Right lobe of liver (tissue), 6 donors: ENCODE measurements at regions not wholly inside any gene's neighbourhood (a gene's known extent, or its start where the extent isn't known, plus 50 kb on each side); places are given as distances from the start of the nearest gene placed in this dataset.

Experiments used
- ATAC-seq, 4 donors: fragments of 200-7000 bp; cut with Tn5 transposase; one replicate each; pipeline ENCODE4 v1.9.1; 2020; ENCODE audit warnings: mild to moderate bottlenecking in 4 of 4, moderate library complexity in 4 of 4
- DNase-seq, 3 donors: peaks; one replicate each; pipeline ENCODE4 v3.0.0-alpha.2; 2020
- H3K27ac ChIP-seq, 3 donors: fragments of 200-600 bp; one replicate each; pipeline ENCODE4 v1.8.0; 2022
- H3K27me3 ChIP-seq, 2 donors: fragments of 200-600 bp; one replicate each; pipeline ENCODE4 v1.8.0; 2022
- H3K36me3 ChIP-seq, 4 donors: fragments of 200-600 bp; sonication (generic) in 1 of 4; one replicate each; pipeline versions ENCODE4 v1.5.1 to v1.8.0; 2017 to 2022; ENCODE audit warnings: control low read depth in 1 of 4
- H3K4me1 ChIP-seq, 4 donors: fragments of 200-600 bp; sonication (generic) in 1 of 4; one replicate each; pipeline versions ENCODE4 v1.5.1 to v1.8.0; 2017 to 2022; ENCODE audit warnings: control low read depth in 1 of 4
- H3K4me3 ChIP-seq, 3 donors: fragments of 200-600 bp; one replicate each; pipeline ENCODE4 v1.8.0; 2022
- H3K9me3 ChIP-seq, 4 donors: fragments of 200-600 bp; sonication (generic) in 1 of 4; one replicate each; pipeline versions ENCODE4 v1.5.1 to v1.8.0; 2017 to 2022; ENCODE audit warnings: control low read depth in 1 of 4
- POLR2A ChIP-seq: fragments of 450-650 bp; IDR thresholded peaks from one replicate; pipeline ENCODE4 v1.6.1; 2017; ENCODE audit warnings: antibody characterized with exemption, mild to moderate bottlenecking
- WGBS: methylation state at CpG from one replicate; pipeline ENCODE4 v1.1.6; 2018; ENCODE audit warnings: low coverage, low lambda C conversion rate; ENCODE audit not compliant: insufficient coverage; ENCODE audit errors: missing lambda C conversion rate; 5-methylcytosine and 5-hydroxymethylcytosine counted together
- intact Hi-C, 2 donors: fragments of 100-400 bp; cut with DNase I; formaldehyde crosslinking; loops; one replicate each; pipeline versions ENCODE4 v1.11.2 to v1.14.1; 2022
- TF ChIP-seq, protein P1 (sequence below), 4 donors: fragments of 200-600 bp in 3 of 4; fragments of 450-650 bp in 1 of 4; IDR thresholded peaks; one replicate each; pipeline versions ENCODE4 v1.5.1 to v1.8.0; 2016 to 2022; ENCODE audit warnings: antibody characterized with exemption in 4 of 4, mild to moderate bottlenecking in 2 of 4
- donor health status: DM: no; HTN: yes; CAD: no.
- donor health status: DM: no; HTN: no; CAD: no.
- donor health status: DM: no; HTN: no; CAD: no.
- donor health status: DM: no; HTN: yes; CAD: no.
- donor health status: DM: no; HTN: yes; CAD: no.

DNA sequence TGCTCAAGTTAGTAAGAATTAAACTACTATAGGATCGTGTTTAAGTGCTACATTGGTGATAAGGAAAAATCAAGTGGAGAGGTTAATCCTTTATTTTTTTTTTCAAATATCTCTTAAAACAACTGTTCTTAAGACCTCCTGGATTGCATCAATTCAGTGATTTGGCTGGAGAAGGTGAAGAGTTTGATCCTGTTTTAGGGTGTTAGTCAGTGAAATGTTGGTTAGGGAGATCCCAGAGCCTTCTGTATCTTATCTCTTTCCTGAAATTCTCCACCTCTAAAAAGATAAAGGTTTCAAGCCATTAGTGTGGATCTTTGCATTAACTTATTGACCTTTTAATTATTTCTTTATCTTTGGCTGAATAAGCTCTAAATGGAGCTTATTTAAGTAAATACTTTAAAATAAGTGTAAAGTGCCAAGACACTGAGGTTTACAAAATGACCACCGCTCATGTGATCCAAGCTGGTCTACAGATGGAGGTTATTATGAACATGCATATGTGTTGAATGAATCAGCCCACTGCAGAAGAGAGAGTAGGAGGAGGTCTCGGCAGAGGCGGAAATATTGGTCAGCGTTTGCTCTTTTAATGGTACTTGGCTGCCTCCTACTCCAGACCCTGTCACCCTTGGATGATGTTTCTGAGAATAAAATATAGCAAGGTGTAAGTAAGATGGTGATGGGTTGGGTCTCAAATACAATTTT, 51.8 kb upstream of the BMPER start:
- intact Hi-C loops = no loop called here
- Histone ChIP-seq H3K27ac (no peak overlapping the region), H3K4me3 (no peak overlapping the region), H3K9me3 (no peaks in the 10 kb centered on the region), H3K4me1 (no peaks in the 10 kb centered on the region), H3K36me3 (no peaks in the 10 kb centered on the region), H3K27me3 (no peaks in the 10 kb centered on the region)
- WGBS = 76% methylated on average over 5 of the region's 5 CpGs
- TF ChIP-seq, protein P1, sequence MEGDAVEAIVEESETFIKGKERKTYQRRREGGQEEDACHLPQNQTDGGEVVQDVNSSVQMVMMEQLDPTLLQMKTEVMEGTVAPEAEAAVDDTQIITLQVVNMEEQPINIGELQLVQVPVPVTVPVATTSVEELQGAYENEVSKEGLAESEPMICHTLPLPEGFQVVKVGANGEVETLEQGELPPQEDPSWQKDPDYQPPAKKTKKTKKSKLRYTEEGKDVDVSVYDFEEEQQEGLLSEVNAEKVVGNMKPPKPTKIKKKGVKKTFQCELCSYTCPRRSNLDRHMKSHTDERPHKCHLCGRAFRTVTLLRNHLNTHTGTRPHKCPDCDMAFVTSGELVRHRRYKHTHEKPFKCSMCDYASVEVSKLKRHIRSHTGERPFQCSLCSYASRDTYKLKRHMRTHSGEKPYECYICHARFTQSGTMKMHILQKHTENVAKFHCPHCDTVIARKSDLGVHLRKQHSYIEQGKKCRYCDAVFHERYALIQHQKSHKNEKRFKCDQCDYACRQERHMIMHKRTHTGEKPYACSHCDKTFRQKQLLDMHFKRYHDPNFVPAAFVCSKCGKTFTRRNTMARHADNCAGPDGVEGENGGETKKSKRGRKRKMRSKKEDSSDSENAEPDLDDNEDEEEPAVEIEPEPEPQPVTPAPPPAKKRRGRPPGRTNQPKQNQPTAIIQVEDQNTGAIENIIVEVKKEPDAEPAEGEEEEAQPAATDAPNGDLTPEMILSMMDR (IDR thresholded peaks at IDR 0.05) = no peak
- no peak for TF ChIP-seq POLR2A
- ATAC-seq (no peak), DNase-seq (no peak)

DNA sequence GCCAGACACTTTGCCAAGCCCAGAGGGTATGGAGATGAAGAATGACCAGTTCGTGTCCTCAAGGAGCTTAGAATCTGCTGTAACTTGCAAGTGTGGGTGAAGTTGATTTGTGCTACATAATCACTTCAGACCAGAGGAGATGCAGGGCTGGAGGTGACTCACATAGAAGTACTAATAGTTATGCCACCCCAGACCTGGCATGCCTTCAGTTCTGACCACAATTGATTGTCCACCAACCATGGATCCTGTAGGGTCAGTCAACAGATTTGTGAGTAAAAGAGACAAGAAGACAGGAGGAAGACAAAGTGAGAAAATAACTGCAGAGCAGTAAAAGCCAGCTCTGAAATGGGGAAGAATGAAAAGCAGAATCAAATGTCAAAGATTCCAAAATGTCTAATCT, 51.2 kb upstream of the BMPER start:
- no peaks in the 10 kb centered on the region for H3K27me3 ChIP-seq
- H3K4me1 ChIP-seq = no peaks in the 10 kb centered on the region
- intact Hi-C loops = no loop called here
- DNase-seq = no peak
- WGBS = 38% methylated on average over 1 of the region's 1 CpG
- TF ChIP-seq POLR2A = no peak
- TF ChIP-seq, protein P1 (IDR thresholded peaks at IDR 0.05) = no peak
- H3K27ac ChIP-seq = no peak overlapping the region
- no peak overlapping the region for H3K4me3 ChIP-seq
- no peaks in the 10 kb centered on the region for H3K9me3 ChIP-seq
- no peak for ATAC-seq
- no peaks in the 10 kb centered on the region for H3K36me3 ChIP-seq

DNA sequence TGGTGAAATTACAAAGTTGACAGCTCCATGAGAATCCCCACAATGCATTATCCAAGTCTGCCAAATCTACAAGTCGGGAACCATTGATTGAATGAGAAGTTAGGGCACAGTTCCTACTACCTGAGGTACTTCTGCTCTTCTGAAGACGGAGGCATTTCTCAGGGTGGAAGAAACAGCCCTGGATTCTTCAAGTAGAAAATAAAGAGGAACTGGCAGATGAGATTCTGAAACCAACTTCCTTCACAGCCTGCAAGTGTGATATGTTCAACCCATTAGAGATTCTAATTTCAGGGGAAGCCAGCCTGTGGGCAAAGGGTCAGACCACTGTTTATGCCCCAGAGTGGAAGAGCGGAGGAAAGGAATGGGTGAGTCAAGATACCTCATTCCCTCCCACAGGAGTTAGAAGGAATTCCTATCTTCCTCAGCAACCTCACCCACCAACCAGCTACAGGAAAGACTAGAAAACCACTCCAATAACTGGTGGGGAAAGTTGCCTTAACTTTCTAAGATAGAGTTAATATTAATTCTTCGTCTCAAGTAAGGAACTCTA, 50.5 kb upstream of the BMPER start:
- Histone ChIP-seq H3K27ac (no peak overlapping the region), H3K36me3 (no peaks in the 10 kb centered on the region), H3K4me3 (no peak overlapping the region), H3K27me3 (no peaks in the 10 kb centered on the region), H3K4me1 (no peaks in the 10 kb centered on the region), H3K9me3 (no peaks in the 10 kb centered on the region)
- TF ChIP-seq POLR2A = no peak
- TF ChIP-seq, protein P1 (IDR thresholded peaks at IDR 0.05) = no peak
- intact Hi-C loops = no loop called here
- ATAC-seq (no peak), DNase-seq (no peak)
- 66% methylated on average over 3 of the region's 4 CpGs for WGBS
